Ishikawa (cell line): ENCODE measurements at regions not wholly inside any gene's neighbourhood (a gene's known extent, or its start where the extent isn't known, plus 50 kb on each side); places are given as distances from the start of the nearest gene placed in this dataset.

Experiments
- CEBPB ChIP-seq: IDR thresholded peaks from 2 replicates; pipeline ENCODE4 v1.6.1; 2012
- CREB1 ChIP-seq: IDR thresholded peaks from 2 replicates; pipeline ENCODE4 v1.6.1; 2012; ENCODE audit warnings: low read depth
- EP300 ChIP-seq: IDR thresholded peaks from 2 replicates; pipeline ENCODE4 v1.6.1; 2012; ENCODE audit warnings: borderline replicate concordance
- FOXM1 ChIP-seq: IDR thresholded peaks from 2 replicates; pipeline ENCODE4 v1.6.1; 2012; ENCODE audit warnings: low read depth, borderline replicate concordance
- NFIC ChIP-seq: IDR thresholded peaks from 2 replicates; pipeline ENCODE4 v1.6.1; 2012
- RAD21 ChIP-seq: IDR thresholded peaks from 2 replicates; pipeline ENCODE4 v1.6.1; 2012; ENCODE audit warnings: low read depth
- TAF1 ChIP-seq: IDR thresholded peaks from 2 replicates; pipeline ENCODE4 v1.6.1; 2012; ENCODE audit warnings: low read depth, mild to moderate bottlenecking
- TEAD4 ChIP-seq: IDR thresholded peaks from 2 replicates; pipeline ENCODE4 v1.6.1; 2012
- YY1 ChIP-seq: IDR thresholded peaks from 2 replicates; pipeline ENCODE4 v1.6.1; 2012; ENCODE audit warnings: low read depth
- ZBTB7A ChIP-seq: IDR thresholded peaks from 2 replicates; pipeline ENCODE4 v1.6.1; 2012; ENCODE audit warnings: low read depth
- TF ChIP-seq, protein P1 (sequence below): IDR thresholded peaks from 2 replicates; pipeline ENCODE4 v1.6.1; 2012
- TF ChIP-seq, protein P2 (sequence below): IDR thresholded peaks from 2 replicates; pipeline ENCODE4 v1.6.1; 2012
- TF ChIP-seq, protein P3 (sequence below): IDR thresholded peaks from 2 replicates; pipeline ENCODE4 v1.6.1; 2012; ENCODE audit warnings: low read depth, mild to moderate bottlenecking

DNA sequence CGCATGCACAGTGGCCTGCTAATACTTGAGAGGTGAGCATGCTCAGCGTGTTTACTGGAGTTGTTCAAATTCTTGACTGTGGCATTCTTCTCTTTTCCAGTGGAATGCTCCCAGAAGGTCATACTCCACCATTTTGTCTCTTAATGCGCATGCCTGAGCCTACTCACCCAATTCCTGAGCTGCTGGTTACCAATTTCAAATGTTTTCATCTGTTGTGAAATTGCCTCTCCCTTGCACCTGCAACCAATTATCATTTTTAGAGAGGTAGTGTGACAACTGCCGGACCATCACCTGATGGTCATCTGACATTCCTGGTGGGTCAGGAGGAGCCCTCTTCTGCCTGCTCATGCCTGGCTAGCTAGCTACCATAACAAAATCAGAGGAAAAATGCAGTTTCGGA, 82.2 kb upstream of the LIFR start:
- no peak for TF ChIP-seq RAD21
- no peak for TF ChIP-seq CEBPB
- no peak for TF ChIP-seq ZBTB7A
- no peak for TF ChIP-seq EP300
- TF ChIP-seq, protein P1, sequence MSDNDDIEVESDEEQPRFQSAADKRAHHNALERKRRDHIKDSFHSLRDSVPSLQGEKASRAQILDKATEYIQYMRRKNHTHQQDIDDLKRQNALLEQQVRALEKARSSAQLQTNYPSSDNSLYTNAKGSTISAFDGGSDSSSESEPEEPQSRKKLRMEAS, result no peak
- TF ChIP-seq TEAD4, result no peak
- TF ChIP-seq, protein P2, sequence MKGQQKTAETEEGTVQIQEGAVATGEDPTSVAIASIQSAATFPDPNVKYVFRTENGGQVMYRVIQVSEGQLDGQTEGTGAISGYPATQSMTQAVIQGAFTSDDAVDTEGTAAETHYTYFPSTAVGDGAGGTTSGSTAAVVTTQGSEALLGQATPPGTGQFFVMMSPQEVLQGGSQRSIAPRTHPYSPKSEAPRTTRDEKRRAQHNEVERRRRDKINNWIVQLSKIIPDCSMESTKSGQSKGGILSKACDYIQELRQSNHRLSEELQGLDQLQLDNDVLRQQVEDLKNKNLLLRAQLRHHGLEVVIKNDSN, result no peak
- no peak for TF ChIP-seq CREB1
- TF ChIP-seq NFIC, result no peak
- no peak for TF ChIP-seq YY1
- TF ChIP-seq FOXM1, result no peak
- no peak for TF ChIP-seq TAF1
- TF ChIP-seq, protein P3, sequence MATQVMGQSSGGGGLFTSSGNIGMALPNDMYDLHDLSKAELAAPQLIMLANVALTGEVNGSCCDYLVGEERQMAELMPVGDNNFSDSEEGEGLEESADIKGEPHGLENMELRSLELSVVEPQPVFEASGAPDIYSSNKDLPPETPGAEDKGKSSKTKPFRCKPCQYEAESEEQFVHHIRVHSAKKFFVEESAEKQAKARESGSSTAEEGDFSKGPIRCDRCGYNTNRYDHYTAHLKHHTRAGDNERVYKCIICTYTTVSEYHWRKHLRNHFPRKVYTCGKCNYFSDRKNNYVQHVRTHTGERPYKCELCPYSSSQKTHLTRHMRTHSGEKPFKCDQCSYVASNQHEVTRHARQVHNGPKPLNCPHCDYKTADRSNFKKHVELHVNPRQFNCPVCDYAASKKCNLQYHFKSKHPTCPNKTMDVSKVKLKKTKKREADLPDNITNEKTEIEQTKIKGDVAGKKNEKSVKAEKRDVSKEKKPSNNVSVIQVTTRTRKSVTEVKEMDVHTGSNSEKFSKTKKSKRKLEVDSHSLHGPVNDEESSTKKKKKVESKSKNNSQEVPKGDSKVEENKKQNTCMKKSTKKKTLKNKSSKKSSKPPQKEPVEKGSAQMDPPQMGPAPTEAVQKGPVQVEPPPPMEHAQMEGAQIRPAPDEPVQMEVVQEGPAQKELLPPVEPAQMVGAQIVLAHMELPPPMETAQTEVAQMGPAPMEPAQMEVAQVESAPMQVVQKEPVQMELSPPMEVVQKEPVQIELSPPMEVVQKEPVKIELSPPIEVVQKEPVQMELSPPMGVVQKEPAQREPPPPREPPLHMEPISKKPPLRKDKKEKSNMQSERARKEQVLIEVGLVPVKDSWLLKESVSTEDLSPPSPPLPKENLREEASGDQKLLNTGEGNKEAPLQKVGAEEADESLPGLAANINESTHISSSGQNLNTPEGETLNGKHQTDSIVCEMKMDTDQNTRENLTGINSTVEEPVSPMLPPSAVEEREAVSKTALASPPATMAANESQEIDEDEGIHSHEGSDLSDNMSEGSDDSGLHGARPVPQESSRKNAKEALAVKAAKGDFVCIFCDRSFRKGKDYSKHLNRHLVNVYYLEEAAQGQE, result no peak
